HepG2 (cell line): ENCODE measurements at regions not wholly inside any gene's neighbourhood (a gene's known extent, or its start where the extent isn't known, plus 50 kb on each side); places are given as distances from the start of the nearest gene placed in this dataset.

Experiments
- JUNB ChIP-seq: sonication (generic); formaldehyde crosslinking; IDR thresholded peaks from 2 replicates; pipeline ENCODE4 v1.8.0; 2022; ENCODE audit warnings: missing genetic modification reagents, mild to moderate bottlenecking, borderline replicate concordance
- POLR2A ChIP-seq, 2 experiments: IDR thresholded peaks; 2 replicates each; pipeline ENCODE4 v1.6.1; 2011; ENCODE audit warnings: low read depth in 2 of 2, low read length in 2 of 2, mild to moderate bottlenecking in 1 of 2, moderate library complexity in 1 of 2; ENCODE audit not compliant: insufficient read depth in 1 of 2
- RFX5 ChIP-seq: IDR thresholded peaks from 2 replicates; pipeline ENCODE4 v1.6.1; 2011; ENCODE audit warnings: low read depth, low read length, improper control_type of control experiment
- SUZ12 ChIP-seq: fragments of 150-350 bp; IDR thresholded peaks from 2 replicates; pipeline ENCODE4 v1.6.1; 2014; ENCODE audit warnings: low read depth, low read length
- ZNF224 ChIP-seq: sonication (generic); formaldehyde crosslinking; IDR thresholded peaks from 2 replicates; pipeline ENCODE4 v1.5.0; 2020; ENCODE audit warnings: mild to moderate bottlenecking, missing genetic modification reagents
- ZNF331 ChIP-seq: sonication (generic); formaldehyde crosslinking; IDR thresholded peaks from 2 replicates; pipeline ENCODE4 v1.4.0; 2020; ENCODE audit warnings: missing genetic modification reagents
- TF ChIP-seq, protein P1 (sequence below): sonication (generic); formaldehyde crosslinking; IDR thresholded peaks from 2 replicates; pipeline ENCODE4 v1.4.0; 2020; ENCODE audit warnings: mild to moderate bottlenecking, missing genetic modification reagents
- TF ChIP-seq, protein P2 (sequence below): sonication (generic); formaldehyde crosslinking; IDR thresholded peaks from 2 replicates; pipeline ENCODE4 v1.8.0; 2022; ENCODE audit warnings: mild to moderate bottlenecking, missing genetic modification reagents
- TF ChIP-seq, protein P3 (sequence below): sonication (generic); formaldehyde crosslinking; IDR thresholded peaks from 2 replicates; pipeline ENCODE4 v1.5.1; 2020; ENCODE audit warnings: mild to moderate bottlenecking, missing genetic modification reagents, moderate library complexity
- TF ChIP-seq, protein P4 (sequence below): fragments of 450-650 bp; IDR thresholded peaks from 2 replicates; pipeline ENCODE4 v1.6.1; 2016
- TF ChIP-seq, protein P5 (sequence below): sonication (generic); formaldehyde crosslinking; IDR thresholded peaks from 2 replicates; pipeline ENCODE4 v1.4.0; 2020; ENCODE audit warnings: missing genetic modification reagents

DNA sequence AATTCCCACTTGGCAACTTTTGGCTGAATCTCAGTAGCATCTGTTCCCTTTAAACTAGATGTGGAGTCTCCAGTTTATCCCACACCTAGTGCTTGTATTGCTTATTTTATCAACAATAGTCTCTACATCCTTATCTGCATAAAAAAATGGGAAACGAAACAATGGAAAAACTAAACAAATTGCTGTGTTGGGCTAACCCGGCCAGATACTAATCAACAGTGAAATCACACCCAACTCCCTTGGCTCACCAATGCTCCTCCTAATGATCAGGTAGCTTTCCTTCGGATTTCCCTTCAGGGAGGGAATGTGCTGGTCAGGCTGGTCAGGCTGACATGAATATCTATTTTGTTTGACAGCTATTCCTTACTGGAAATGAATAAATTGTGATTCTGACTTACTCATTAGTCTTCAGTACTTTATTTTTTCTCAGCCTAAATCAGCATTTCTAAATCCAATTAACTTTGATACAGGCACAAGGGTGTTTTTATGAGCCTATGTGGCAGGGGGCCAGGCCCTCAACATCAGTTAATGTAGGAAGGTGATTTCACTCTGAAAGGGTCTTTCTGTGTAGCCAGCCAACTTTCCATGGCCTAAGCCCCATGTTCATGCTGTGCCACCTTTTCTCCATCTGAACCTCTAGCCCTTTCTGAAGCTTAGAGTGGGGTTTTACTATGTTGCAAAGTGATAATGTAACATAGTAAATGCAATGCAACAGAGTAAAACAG is 170.5 kb upstream of the NPSR1 start:
- TF ChIP-seq SUZ12 (no peak), ZNF224 (no peak), POLR2A (IDR thresholded peaks at IDR 0.05; ENCODE audit: insufficient read depth in 1 of 2, low read depth in 2 of 2, low read length in 2 of 2) (no peak), ZNF331 (CRISPR knock-in tag) (no peak), JUNB (CRISPR knock-in tag) (no peak), RFX5 (no peak)
- TF ChIP-seq, protein P1, sequence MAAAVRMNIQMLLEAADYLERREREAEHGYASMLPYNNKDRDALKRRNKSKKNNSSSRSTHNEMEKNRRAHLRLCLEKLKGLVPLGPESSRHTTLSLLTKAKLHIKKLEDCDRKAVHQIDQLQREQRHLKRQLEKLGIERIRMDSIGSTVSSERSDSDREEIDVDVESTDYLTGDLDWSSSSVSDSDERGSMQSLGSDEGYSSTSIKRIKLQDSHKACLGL (CRISPR knock-in tag) = no peak
- TF ChIP-seq, protein P2, sequence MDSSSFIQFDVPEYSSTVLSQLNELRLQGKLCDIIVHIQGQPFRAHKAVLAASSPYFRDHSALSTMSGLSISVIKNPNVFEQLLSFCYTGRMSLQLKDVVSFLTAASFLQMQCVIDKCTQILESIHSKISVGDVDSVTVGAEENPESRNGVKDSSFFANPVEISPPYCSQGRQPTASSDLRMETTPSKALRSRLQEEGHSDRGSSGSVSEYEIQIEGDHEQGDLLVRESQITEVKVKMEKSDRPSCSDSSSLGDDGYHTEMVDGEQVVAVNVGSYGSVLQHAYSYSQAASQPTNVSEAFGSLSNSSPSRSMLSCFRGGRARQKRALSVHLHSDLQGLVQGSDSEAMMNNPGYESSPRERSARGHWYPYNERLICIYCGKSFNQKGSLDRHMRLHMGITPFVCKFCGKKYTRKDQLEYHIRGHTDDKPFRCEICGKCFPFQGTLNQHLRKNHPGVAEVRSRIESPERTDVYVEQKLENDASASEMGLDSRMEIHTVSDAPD (CRISPR knock-in tag) = no peak
- TF ChIP-seq, protein P3, sequence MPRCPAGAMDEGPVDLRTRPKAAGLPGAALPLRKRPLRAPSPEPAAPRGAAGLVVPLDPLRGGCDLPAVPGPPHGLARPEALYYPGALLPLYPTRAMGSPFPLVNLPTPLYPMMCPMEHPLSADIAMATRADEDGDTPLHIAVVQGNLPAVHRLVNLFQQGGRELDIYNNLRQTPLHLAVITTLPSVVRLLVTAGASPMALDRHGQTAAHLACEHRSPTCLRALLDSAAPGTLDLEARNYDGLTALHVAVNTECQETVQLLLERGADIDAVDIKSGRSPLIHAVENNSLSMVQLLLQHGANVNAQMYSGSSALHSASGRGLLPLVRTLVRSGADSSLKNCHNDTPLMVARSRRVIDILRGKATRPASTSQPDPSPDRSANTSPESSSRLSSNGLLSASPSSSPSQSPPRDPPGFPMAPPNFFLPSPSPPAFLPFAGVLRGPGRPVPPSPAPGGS = no peak
- TF ChIP-seq, protein P4, sequence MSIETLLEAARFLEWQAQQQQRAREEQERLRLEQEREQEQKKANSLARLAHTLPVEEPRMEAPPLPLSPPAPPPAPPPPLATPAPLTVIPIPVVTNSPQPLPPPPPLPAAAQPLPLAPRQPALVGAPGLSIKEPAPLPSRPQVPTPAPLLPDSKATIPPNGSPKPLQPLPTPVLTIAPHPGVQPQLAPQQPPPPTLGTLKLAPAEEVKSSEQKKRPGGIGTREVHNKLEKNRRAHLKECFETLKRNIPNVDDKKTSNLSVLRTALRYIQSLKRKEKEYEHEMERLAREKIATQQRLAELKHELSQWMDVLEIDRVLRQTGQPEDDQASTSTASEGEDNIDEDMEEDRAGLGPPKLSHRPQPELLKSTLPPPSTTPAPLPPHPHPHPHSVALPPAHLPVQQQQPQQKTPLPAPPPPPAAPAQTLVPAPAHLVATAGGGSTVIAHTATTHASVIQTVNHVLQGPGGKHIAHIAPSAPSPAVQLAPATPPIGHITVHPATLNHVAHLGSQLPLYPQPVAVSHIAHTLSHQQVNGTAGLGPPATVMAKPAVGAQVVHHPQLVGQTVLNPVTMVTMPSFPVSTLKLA = no peak
- TF ChIP-seq, protein P5, sequence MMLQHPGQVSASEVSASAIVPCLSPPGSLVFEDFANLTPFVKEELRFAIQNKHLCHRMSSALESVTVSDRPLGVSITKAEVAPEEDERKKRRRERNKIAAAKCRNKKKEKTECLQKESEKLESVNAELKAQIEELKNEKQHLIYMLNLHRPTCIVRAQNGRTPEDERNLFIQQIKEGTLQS (CRISPR knock-in tag) = no peak
